ENCODE measurements at regions not wholly inside any gene's neighbourhood (a gene's known extent, or its start where the extent isn't known, plus 50 kb on each side); places are given as distances from the start of the nearest gene placed in this dataset.
A peak's percentile ranks its signal among the peaks of the same experiment; 100 is the strongest.

- H3K4me3 ChIP-seq = no peak overlapping the region
- no peak for ATAC-seq
- no peaks in the 10 kb centered on the region for H3K4me1 ChIP-seq
- TF ChIP-seq CEBPB (IDR thresholded peaks at IDR 0.05) (0 out of 4 replicates have a peak, but pooled peaks of 1 of the 2 experiments have one; percentile 5), USF2 (IDR thresholded peaks at IDR 0.05) (no peak)
- no peak overlapping the region for H3K27ac ChIP-seq
- ChIA-PET POLR2A (no interaction called here), CTCF (no interaction called here)
- no peak overlapping the region for H3K4me2 ChIP-seq
- no peaks in the 10 kb centered on the region for H3K9me3 ChIP-seq
- 9% methylated on average over 8 of the region's 8 CpGs for WGBS (ENCODE audit: missing lambda C conversion rate)
- DNase-seq (ENCODE audit: low read depth in 1 of 2, low spot score in 1 of 2) = peak in 1 of 2 experiments; percentile 1
- FAIRE-seq = no peak
Observed at GRCh38 chr10:107915215-107915610, 750.7 kb upstream of the SORCS1 start.

- FAIRE-seq (no peak), DNase-seq (ENCODE audit: low read depth in 1 of 2, low spot score in 1 of 2) (peak in 1 of 2 experiments; percentile 0), ATAC-seq (peak in 1 of 2 experiments; percentile 48; a peak in 3 of 6 replicates)
- Histone ChIP-seq H3K27ac (no peak overlapping the region), H3K9me3 (no peaks in the 10 kb centered on the region), H3K4me1 (no peaks in the 10 kb centered on the region), H3K4me3 (no peak overlapping the region), H3K4me2 (no peak overlapping the region)
- TF ChIP-seq POLR2AphosphoS2 (conservative IDR thresholded peaks at IDR 0.05; ENCODE audit: low read length) = no peak
- no peak for TF ChIP-seq FOSL2 (IDR thresholded peaks at IDR 0.05)
- no peak for TF ChIP-seq FOSL2 (CRISPR knock-in tag; IDR thresholded peaks at IDR 0.05)
- TF ChIP-seq FOXS1 (CRISPR knock-in tag; IDR thresholded peaks at IDR 0.05) = no peak
- TF ChIP-seq HMGXB4 (CRISPR knock-in tag; IDR thresholded peaks at IDR 0.05; ENCODE audit: borderline replicate concordance) = no peak
- no peak for TF ChIP-seq HEYL (CRISPR knock-in tag; IDR thresholded peaks at IDR 0.05)
- no peak for TF ChIP-seq FOSB (CRISPR knock-in tag; IDR thresholded peaks at IDR 0.05)
- TF ChIP-seq, protein P1, sequence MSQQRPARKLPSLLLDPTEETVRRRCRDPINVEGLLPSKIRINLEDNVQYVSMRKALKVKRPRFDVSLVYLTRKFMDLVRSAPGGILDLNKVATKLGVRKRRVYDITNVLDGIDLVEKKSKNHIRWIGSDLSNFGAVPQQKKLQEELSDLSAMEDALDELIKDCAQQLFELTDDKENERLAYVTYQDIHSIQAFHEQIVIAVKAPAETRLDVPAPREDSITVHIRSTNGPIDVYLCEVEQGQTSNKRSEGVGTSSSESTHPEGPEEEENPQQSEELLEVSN (IDR thresholded peaks at IDR 0.05; ENCODE audit: borderline replicate concordance, low read depth) = no peak
- TF ChIP-seq BCL3 (IDR thresholded peaks at IDR 0.05) = no peak
- POLR2A ChIA-PET = no interaction called here
- CTCF ChIA-PET = no interaction called here
- WGBS (ENCODE audit: missing lambda C conversion rate) = 17% methylated on average over 12 of the region's 78 CpGs
Observed at GRCh38 chr10:107914450-107915214, 750.1 kb upstream of the SORCS1 start.

- H3K4me3 ChIP-seq = no peak overlapping the region
- H3K9me3 ChIP-seq = no peaks in the 10 kb centered on the region
- H3K4me2 ChIP-seq = no peak overlapping the region
- CTCF ChIA-PET = interaction anchor here (0.6 to 0.7 kb wide), 2 partner anchors 1163 to 1208 kb away, joined by 3 to 4 read pairs; no protein-coding TSS in a partner anchor
- POLR2A ChIA-PET = no interaction called here
- H3K4me1 ChIP-seq = no peaks in the 10 kb centered on the region
- DNase-seq (ENCODE audit: low read depth in 1 of 2, low spot score in 1 of 2) (no peak), FAIRE-seq (no peak), ATAC-seq (no peak)
- WGBS (ENCODE audit: missing lambda C conversion rate) = 16% methylated on average over 6 of the region's 6 CpGs
- no peak overlapping the region for H3K27ac ChIP-seq
- TF ChIP-seq SMC3 (IDR thresholded peaks at IDR 0.05) (no peak), MAZ (IDR thresholded peaks at IDR 0.05; ENCODE audit: borderline replicate concordance, low read depth, low read length) (no peak), USF2 (IDR thresholded peaks at IDR 0.05) (no peak), KDM5A (IDR thresholded peaks at IDR 0.05) (no peak), REST (IDR thresholded peaks at IDR 0.05) (no peak), TFCP2L1 (CRISPR knock-in tag; IDR thresholded peaks at IDR 0.05) (no peak), BHLHE40 (IDR thresholded peaks at IDR 0.05; ENCODE audit: low read depth, low read length) (no peak), EHMT2 (IDR thresholded peaks at IDR 0.05; ENCODE audit: low read depth) (no peak), NPAS2 (CRISPR knock-in tag; IDR thresholded peaks at IDR 0.05; ENCODE audit: borderline replicate concordance) (no peak), HEYL (CRISPR knock-in tag; IDR thresholded peaks at IDR 0.05) (no peak), HDAC2 (IDR thresholded peaks at IDR 0.05) (no peak), JUNB (IDR thresholded peaks at IDR 0.05) (no peak), HOXB5 (CRISPR knock-in tag; IDR thresholded peaks at IDR 0.05) (no peak)
Observed at GRCh38 chr10:107913317-107914294, 749.1 kb upstream of the SORCS1 start.
